Chondrocyte (in vitro differentiated cells): ENCODE measurements at regions not wholly inside any gene's neighbourhood (a gene's known extent, or its start where the extent isn't known, plus 50 kb on each side); places are given as distances from the start of the nearest gene placed in this dataset.

Source experiments
- DNase-seq: peaks from one replicate; pipeline ENCODE4 v3.0.0; 2021; ENCODE audit warnings: mixed read lengths, low spot score
- H3K27ac Mint-ChIP-seq: one replicate; pipeline ENCODE4 v1.8.0; 2021; ENCODE audit warnings: mild to moderate bottlenecking, moderate library complexity, mixed read lengths; ENCODE audit not compliant: unreplicated experiment
- H3K27me3 Mint-ChIP-seq: 2 replicates; pipeline ENCODE4 v1.8.0; 2021; ENCODE audit warnings: low read depth, mixed read lengths
- H3K36me3 Mint-ChIP-seq: 2 replicates; pipeline ENCODE4 v1.8.0; 2021; ENCODE audit warnings: low read depth, mixed read lengths
- H3K4me1 Mint-ChIP-seq: 2 replicates; pipeline ENCODE4 v1.8.0; 2021; ENCODE audit warnings: low read depth, mild to moderate bottlenecking, mixed read lengths
- H3K4me3 Mint-ChIP-seq: one replicate; pipeline ENCODE4 v1.8.0; 2021; ENCODE audit warnings: mild to moderate bottlenecking, moderate library complexity, mixed read lengths; ENCODE audit not compliant: unreplicated experiment
- H3K9me3 Mint-ChIP-seq: 2 replicates; pipeline ENCODE4 v1.8.0; 2021; ENCODE audit warnings: low read depth, mixed read lengths
- CTCF ChIP-seq: fragments of 200-600 bp; sonication (generic); IDR thresholded peaks from 2 replicates; pipeline ENCODE4 v1.5.0; 2021; ENCODE audit warnings: antibody characterized with exemption, mild to moderate bottlenecking, moderate library complexity

- Mint-ChIP-seq H3K4me3 (no peak overlapping the region), H3K27me3 (peaks cover 4% of the 10 kb centered on the region), H3K27ac (no peak overlapping the region), H3K36me3 (no peaks in the 10 kb centered on the region), H3K9me3 (no peaks in the 10 kb centered on the region), H3K4me1 (no peaks in the 10 kb centered on the region)
- no peak for DNase-seq
- no peak for TF ChIP-seq CTCF
These were observed 179.0 kb upstream of the TMEFF2 start for GRCh38 chr2:192373754-192374153.

- Mint-ChIP-seq H3K4me1 (no peaks in the 10 kb centered on the region), H3K36me3 (no peaks in the 10 kb centered on the region), H3K27ac (no peak overlapping the region), H3K4me3 (no peak overlapping the region), H3K9me3 (no peaks in the 10 kb centered on the region), H3K27me3 (peaks cover 4% of the 10 kb centered on the region)
- no peak for DNase-seq
- no peak for TF ChIP-seq CTCF
These were observed 178.5 kb upstream of the TMEFF2 start for GRCh38 chr2:192373221-192373620.

GRCh38 chr2:192369969-192370368, 175.2 kb upstream of the TMEFF2 start:
- no peak overlapping the region for H3K4me3 Mint-ChIP-seq
- no peaks in the 10 kb centered on the region for H3K36me3 Mint-ChIP-seq
- TF ChIP-seq CTCF, result no peak
- no peaks in the 10 kb centered on the region for H3K9me3 Mint-ChIP-seq
- peaks cover 12% of the 10 kb centered on the region for H3K27me3 Mint-ChIP-seq
- no peaks in the 10 kb centered on the region for H3K4me1 Mint-ChIP-seq
- H3K27ac Mint-ChIP-seq, result no peak overlapping the region
- DNase-seq, result no peak

- no peak overlapping the region for H3K27ac Mint-ChIP-seq
- no peak for DNase-seq
- H3K36me3 Mint-ChIP-seq, result no peaks in the 10 kb centered on the region
- peaks cover 34% of the 10 kb centered on the region for H3K27me3 Mint-ChIP-seq
- TF ChIP-seq CTCF, result no peak
- H3K4me1 Mint-ChIP-seq, result no peaks in the 10 kb centered on the region
- no peaks in the 10 kb centered on the region for H3K9me3 Mint-ChIP-seq
- no peak overlapping the region for H3K4me3 Mint-ChIP-seq
These were observed 162.5 kb upstream of the TMEFF2 start for GRCh38 chr2:192357217-192357616.

GRCh38 chr2:192354512-192355244, 159.9 kb upstream of the TMEFF2 start:
- H3K9me3 Mint-ChIP-seq, result no peaks in the 10 kb centered on the region

More at GRCh38 chr2:192354512-192355244, 159.9 kb upstream of the TMEFF2 start:
- TF ChIP-seq CTCF, result no peak
- Mint-ChIP-seq H3K27ac (no peak overlapping the region), H3K4me3 (no peak overlapping the region), H3K4me1 (no peaks in the 10 kb centered on the region), H3K36me3 (no peaks in the 10 kb centered on the region), H3K27me3 (peaks cover 27% of the 10 kb centered on the region)
- DNase-seq, result no peak
